WI38 (cell line): ENCODE measurements at regions not wholly inside any gene's neighbourhood (a gene's known extent, or its start where the extent isn't known, plus 50 kb on each side); places are given as distances from the start of the nearest gene placed in this dataset.
"Not testable (repeated sequence)": the region's sequence is repeated elsewhere in the genome, so short reads cannot be mapped to it uniquely, and the experiment has no call there.

Experiments used
- H3K4me3 ChIP-seq: 2 replicates; pipeline ENCODE4 v1.5.1; 2011; ENCODE audit warnings: low read depth, mild to moderate bottlenecking, control low read depth, low read length
- TF ChIP-seq, protein P1 (sequence below): IDR thresholded peaks from 2 replicates; pipeline ENCODE4 v1.5.1; 2012; ENCODE audit warnings: low read depth, mild to moderate bottlenecking, control low read depth, low read length

DNA sequence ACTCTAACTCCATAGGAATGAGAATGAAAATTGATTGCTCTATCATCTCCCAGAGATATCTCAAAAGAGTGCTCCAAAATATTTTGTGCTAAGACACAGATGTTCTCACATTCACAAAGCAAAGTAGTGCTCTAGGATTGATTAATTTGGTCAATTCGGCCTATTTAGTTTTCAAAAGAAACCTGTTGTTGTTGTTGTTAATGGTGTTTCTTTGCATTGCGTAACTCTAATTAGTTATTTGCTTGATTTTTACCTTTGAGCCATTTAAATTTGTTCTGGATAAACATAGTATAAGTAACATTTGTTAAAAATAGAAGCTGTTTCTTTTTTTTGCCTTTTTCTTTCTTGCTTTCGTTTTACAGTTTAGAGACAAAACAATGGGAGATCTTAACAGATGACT lies 382.5 kb downstream of the CAAP1 start:
- no peak overlapping the region for H3K4me3 ChIP-seq
- TF ChIP-seq, protein P1, sequence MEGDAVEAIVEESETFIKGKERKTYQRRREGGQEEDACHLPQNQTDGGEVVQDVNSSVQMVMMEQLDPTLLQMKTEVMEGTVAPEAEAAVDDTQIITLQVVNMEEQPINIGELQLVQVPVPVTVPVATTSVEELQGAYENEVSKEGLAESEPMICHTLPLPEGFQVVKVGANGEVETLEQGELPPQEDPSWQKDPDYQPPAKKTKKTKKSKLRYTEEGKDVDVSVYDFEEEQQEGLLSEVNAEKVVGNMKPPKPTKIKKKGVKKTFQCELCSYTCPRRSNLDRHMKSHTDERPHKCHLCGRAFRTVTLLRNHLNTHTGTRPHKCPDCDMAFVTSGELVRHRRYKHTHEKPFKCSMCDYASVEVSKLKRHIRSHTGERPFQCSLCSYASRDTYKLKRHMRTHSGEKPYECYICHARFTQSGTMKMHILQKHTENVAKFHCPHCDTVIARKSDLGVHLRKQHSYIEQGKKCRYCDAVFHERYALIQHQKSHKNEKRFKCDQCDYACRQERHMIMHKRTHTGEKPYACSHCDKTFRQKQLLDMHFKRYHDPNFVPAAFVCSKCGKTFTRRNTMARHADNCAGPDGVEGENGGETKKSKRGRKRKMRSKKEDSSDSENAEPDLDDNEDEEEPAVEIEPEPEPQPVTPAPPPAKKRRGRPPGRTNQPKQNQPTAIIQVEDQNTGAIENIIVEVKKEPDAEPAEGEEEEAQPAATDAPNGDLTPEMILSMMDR: no peak

DNA sequence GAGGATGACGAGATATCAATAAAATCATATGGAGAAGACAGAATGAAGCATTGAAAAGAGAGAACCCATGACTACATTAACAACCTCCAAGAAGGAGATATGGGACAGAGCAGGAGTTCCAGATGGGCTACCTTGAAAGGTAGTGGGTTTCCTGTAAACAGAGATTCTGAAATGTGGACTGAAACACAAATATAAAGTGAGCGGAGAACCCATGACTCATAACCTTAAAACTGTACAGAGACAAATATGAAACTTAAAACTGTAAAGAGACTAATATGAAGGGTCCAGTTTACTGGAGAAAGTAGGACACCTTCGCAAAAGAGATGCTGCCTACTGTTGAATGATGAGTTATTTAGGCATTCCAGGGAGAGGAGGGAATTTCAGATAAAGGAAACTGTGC lies 383.7 kb downstream of the CAAP1 start:
- H3K4me3 ChIP-seq: no peak overlapping the region
- TF ChIP-seq, protein P1: no peak

DNA sequence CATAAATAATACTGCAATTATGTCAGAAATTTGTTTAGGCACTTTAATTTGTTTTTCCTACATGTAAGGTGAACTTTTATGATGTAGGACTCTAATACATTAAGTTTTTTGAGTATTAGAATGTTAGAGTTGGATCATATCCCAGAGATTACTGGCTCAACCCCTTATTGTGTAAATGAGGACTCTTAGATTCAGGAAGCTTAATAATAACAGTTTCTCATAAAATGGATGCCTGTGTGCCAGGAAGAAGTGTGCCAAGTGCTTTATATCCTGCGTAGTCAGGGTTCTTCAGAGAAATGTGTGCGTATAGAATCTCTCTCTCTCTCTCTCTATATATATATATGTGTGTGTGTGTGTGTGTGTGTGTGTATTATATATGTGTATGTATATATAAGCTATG lies 388.5 kb downstream of the CAAP1 start:
- TF ChIP-seq, protein P1: no peak
- H3K4me3 ChIP-seq: no peak overlapping the region

DNA sequence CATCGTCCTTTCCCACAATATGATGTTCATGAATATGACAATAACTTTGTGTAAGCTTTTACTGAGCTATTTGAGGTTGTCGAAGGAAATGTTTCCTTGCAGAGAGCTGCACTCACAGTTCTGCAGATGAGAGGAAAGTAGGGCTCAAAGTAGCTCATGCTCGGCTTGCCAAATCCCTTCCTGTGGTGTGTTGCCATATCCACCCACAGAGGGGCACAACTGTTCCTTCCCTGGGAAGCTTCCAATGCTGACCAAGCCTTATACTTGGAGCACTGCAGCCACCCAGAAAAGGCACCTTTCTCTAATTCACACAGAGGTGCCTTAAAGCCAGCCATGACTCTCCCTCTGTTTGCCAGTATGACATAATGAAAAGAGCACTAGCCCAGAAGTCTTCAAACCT lies 390.3 kb downstream of the CAAP1 start:
- TF ChIP-seq, protein P1: no peak
- no peak overlapping the region for H3K4me3 ChIP-seq

DNA sequence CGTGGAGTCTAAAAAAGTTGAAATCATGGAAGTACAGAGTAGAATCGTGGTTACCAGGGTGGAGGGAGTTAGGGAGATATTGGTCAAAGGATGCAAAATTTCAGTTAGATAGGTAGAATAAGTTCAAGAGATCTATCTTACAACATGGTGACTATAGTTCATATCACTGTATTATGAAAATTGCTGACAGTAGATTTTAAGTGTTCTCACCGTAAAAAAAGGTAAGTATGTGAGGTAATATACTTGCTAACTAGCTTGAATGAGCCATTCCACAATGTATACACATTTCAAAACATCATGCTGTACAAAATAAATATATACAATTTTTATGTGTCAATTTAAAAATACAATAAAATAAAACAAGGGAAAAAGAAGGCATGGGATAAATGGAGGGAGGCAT lies 392.1 kb downstream of the CAAP1 start:
- no peak overlapping the region for H3K4me3 ChIP-seq

DNA sequence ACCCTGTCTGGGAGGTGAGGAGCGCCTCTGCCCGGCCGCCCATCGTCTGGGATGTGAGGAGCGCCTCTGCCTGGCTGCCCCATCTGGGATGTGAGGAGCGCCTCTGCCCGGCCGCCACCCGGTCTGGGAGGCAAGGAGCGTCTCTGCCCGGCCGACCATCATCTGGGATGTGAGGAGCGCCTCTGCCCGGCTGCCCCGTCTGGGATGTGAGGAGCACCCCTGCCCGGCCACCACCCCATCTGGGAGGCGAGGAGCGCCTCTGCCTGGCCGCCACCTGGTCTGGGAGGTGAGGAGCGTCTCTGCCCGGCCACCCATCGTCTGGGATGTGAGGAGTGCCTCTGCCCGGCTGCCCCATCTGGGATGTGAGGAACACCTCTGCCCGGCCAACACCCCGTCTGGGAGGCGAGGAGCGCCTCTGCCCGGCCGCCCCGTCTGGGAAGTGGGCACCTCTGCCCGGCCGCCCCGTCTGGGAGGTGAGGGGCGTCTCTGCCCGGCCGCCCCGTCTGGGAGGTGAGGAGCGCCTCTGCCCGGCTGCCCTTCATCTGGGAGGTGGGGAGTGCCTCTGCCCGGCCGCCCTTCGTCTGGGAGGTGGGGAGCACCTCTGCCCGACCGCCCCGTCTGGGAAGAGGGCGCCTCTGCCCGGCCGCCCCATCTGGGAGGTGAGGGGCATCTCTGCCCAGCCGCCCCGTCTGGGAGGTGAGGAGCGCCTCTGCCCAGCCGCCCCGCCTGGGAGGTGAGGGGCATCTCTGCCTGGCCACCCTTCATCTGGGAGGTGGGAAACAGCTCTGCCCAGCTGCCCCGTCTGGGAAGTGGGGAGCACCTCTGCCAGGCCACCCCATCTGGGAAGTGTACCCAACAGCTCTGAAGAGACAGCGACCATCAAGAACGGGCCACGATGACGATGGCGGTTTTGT lies 399.7 kb downstream of the CAAP1 start:
- not testable (repeated sequence) for H3K4me3 ChIP-seq

More for the DNA sequence above, 392.1 kb downstream of the CAAP1 start:
- TF ChIP-seq, protein P1: no peak

DNA sequence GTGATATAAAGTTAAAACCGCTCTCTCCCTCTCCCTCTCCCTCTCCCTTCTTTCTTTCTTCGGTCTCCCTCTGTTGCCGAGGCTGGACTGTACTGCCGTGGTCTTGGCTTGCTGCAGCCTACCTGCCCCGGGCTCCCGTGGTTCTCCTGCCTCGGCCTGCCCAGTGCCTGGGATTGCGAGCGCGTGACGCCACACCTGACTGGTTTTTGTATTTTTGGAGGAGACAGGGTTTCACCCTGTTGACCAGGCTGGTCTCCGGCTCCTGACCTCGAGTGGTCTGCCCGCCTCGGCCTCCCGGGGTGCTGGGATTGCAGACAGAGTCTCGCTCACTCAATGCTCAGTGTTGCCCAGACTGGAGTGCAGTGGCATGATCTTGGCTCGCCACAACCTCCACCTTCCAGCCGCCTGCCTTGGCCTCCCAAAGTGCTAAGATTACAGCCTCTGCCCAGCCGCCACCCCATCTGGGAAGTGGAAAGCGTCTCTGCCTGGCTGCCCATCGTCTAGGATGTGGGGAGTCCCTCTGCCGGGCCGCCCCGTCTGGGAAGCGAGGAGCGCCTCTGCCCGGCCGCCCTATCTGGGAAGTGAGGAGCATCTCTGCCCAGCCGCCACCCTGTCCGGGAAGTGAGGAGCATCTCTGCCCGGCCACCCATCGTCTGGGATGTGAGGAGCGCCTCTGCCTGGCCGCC lies 400.5 kb downstream of the CAAP1 start:
- not testable (repeated sequence) for H3K4me3 ChIP-seq

DNA sequence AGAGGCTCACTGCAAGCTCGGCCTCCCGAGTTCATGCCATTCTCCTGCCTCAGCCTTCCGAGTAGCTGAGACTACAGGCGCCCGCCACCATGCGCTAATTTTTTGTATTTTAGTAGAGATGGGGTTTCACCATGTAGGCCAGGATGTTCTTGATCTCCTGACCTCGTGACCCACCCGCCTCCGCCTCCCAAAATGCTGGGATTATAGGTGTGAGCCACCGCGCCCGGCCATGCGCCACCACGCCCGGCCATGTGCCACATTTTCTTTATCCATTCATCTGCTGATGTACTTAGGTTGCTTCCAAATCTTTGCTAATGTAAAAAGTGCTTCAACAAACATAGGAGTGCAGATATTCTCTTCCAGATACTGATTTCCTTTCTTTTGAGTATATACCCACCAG lies 408.6 kb downstream of the CAAP1 start:
- TF ChIP-seq, protein P1: no peak
- H3K4me3 ChIP-seq: no peak overlapping the region
